Sigmoid colon (tissue), 4 donors: ENCODE measurements at regions not wholly inside any gene's neighbourhood (a gene's known extent, or its start where the extent isn't known, plus 50 kb on each side); places are given as distances from the start of the nearest gene placed in this dataset.

Source experiments
- CTCF ChIP-seq, 4 experiments: fragments of 450-650 bp in 3 of 4; fragments of 200-600 bp in 1 of 4; IDR thresholded peaks; one replicate each; pipeline ENCODE4 v1.5.1; 2016 to 2019; ENCODE audit warnings: antibody characterized with exemption in 4 of 4, mild to moderate bottlenecking in 3 of 4, moderate library complexity in 2 of 4
- EP300 ChIP-seq, 4 donors: sonication (generic); formaldehyde crosslinking; IDR thresholded peaks; one replicate each; pipeline ENCODE4 v1.6.1; 2017; ENCODE audit warnings: antibody characterized with exemption in 4 of 4
- POLR2A ChIP-seq, 2 donors: fragments of 450-650 bp; IDR thresholded peaks; one replicate each; pipeline ENCODE4 v1.6.1; 2016; ENCODE audit warnings: antibody characterized with exemption in 2 of 2, mild to moderate bottlenecking in 2 of 2, moderate library complexity in 2 of 2

DNA sequence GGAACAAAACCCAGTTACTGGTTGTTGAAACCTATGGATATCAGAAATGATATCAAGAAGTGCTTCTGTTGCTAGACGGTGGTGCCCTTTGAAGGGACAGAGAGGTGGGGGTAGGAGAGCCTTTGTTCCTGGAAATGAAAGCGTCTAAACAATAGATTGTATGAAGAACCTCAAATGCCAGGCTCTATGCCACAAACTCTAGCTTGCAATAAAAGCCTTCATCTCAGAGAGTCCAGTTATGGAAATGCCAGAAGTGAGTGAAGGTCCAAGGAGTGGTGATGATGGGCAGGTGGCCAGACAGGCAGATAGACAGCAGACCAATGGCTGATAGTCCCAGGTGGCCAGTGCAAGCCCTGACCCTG is 414.1 kb upstream of the PROX1 start:
- no peak for TF ChIP-seq POLR2A (IDR thresholded peaks at IDR 0.05)
- TF ChIP-seq CTCF (IDR thresholded peaks at IDR 0.05): no peak
- no peak for TF ChIP-seq EP300 (IDR thresholded peaks at IDR 0.05)
